ENCODE measurements at regions not wholly inside any gene's neighbourhood (a gene's known extent, or its start where the extent isn't known, plus 50 kb on each side); places are given as distances from the start of the nearest gene placed in this dataset.
"Not testable (repeated sequence)": the region's sequence is repeated elsewhere in the genome, so short reads cannot be mapped to it uniquely, and the experiment has no call there.

GRCh38 chr1:74943046-74943445 lies 191.1 kb upstream of the LHX8 start:
- no peaks in the 10 kb centered on the region for H3K4me1 ChIP-seq (ENCODE audit: control insufficient read depth, insufficient read depth, low read length, poor library complexity, severe bottlenecking)
- Mint-ChIP-seq H3K36me3 (no peaks in the 10 kb centered on the region), H3K27ac (no peak overlapping the region), H3K4me3 (no peak overlapping the region), H3K27me3 (no peaks in the 10 kb centered on the region), H3K9me3 (peaks cover 0 to 13% (median 7%) of the 10 kb centered on the region in 7 donors), H3K4me1 (no peaks in the 10 kb centered on the region)
- no peak overlapping the region for H3K4me3 ChIP-seq (ENCODE audit: low read depth, low read length)
- H3K27me3 ChIP-seq (ENCODE audit: control insufficient read depth, insufficient read depth, low read length), result no peaks in the 10 kb centered on the region
- no peaks in the 10 kb centered on the region for H3K9me3 ChIP-seq (ENCODE audit: control insufficient read depth in 2 of 2, low read length in 2 of 2)
- no peak for DNase-seq
- no peaks in the 10 kb centered on the region for H3K36me3 ChIP-seq (ENCODE audit: control insufficient read depth, insufficient read depth, low read length)
- no peak for ATAC-seq (ENCODE audit: low read depth in 2 of 2)
- no peak overlapping the region for H3K27ac ChIP-seq (ENCODE audit: insufficient read depth, low read length, poor library complexity, severe bottlenecking)

DNA sequence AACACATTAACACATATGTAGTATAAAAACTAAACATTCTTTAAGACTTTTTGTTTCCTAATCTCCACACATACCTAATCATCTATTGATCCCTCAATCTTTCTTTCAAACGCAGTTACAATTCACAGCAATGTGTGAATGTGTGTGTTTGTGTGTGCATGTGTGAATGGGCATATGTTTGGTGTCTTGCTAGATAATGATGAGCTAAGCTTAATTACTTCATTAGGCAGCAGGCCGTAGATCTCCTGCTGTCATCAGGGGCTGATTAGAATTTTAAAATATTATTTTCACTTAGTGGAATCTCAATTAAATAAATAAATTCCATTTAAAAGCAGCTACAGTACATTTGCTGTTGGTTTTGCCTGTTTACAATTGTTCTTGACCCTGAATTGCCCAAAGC lies 187.8 kb upstream of the LHX8 start:
- Mint-ChIP-seq H3K9me3 (peaks cover 0 to 12% (median 3%) of the 10 kb centered on the region in 7 donors), H3K4me3 (no peak overlapping the region), H3K27me3 (no peaks in the 10 kb centered on the region), H3K36me3 (no peaks in the 10 kb centered on the region), H3K27ac (no peak overlapping the region), H3K4me1 (no peaks in the 10 kb centered on the region)
- Histone ChIP-seq H3K36me3 (ENCODE audit: control insufficient read depth, insufficient read depth, low read length) (no peaks in the 10 kb centered on the region), H3K27me3 (ENCODE audit: control insufficient read depth, insufficient read depth, low read length) (no peaks in the 10 kb centered on the region), H3K4me3 (ENCODE audit: low read depth, low read length) (no peak overlapping the region), H3K27ac (ENCODE audit: insufficient read depth, low read length, poor library complexity, severe bottlenecking) (no peak overlapping the region), H3K9me3 (ENCODE audit: control insufficient read depth in 2 of 2, low read length in 2 of 2) (no peaks in the 10 kb centered on the region), H3K4me1 (ENCODE audit: control insufficient read depth, insufficient read depth, low read length, poor library complexity, severe bottlenecking) (no peaks in the 10 kb centered on the region)
- ATAC-seq (ENCODE audit: low read depth in 2 of 2) (no peak), DNase-seq (no peak)

DNA sequence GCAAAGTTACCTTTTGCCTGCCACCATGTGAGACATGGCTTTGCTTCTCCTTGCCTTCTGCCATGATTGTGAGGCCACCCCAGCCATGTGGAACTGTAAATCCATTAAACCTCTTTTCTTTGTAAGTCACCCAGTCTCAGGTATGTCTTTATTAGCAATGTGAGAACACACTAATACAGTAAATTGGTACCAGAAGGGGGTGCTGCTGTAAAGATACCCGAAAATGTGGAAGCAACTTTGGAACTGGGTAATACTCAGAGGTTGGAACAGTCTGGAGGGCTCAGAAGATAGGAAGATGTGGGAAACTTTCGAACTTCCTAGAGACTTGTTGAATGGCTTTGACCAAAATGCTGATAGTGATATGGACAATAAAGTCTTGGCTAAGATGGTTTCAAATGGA lies 184.8 kb upstream of the LHX8 start:
- not testable (repeated sequence) for H3K4me3 ChIP-seq (ENCODE audit: low read depth, low read length); H3K36me3 Mint-ChIP-seq; H3K9me3 ChIP-seq (ENCODE audit: control insufficient read depth in 2 of 2, low read length in 2 of 2); H3K4me1 Mint-ChIP-seq; H3K27me3 Mint-ChIP-seq; H3K27ac Mint-ChIP-seq; H3K4me3 Mint-ChIP-seq; H3K27ac ChIP-seq (ENCODE audit: insufficient read depth, low read length, poor library complexity, severe bottlenecking); DNase-seq; H3K36me3 ChIP-seq (ENCODE audit: control insufficient read depth, insufficient read depth, low read length); H3K27me3 ChIP-seq (ENCODE audit: control insufficient read depth, insufficient read depth, low read length); H3K4me1 ChIP-seq (ENCODE audit: control insufficient read depth, insufficient read depth, low read length, poor library complexity, severe bottlenecking); H3K9me3 Mint-ChIP-seq; ATAC-seq (ENCODE audit: low read depth in 2 of 2)

GRCh38 chr1:74951981-74952380 lies 182.2 kb upstream of the LHX8 start:
- not testable (repeated sequence) for H3K4me1 ChIP-seq (ENCODE audit: control insufficient read depth, insufficient read depth, low read length, poor library complexity, severe bottlenecking); H3K4me1 Mint-ChIP-seq; H3K27me3 ChIP-seq (ENCODE audit: control insufficient read depth, insufficient read depth, low read length); H3K27ac Mint-ChIP-seq; H3K9me3 ChIP-seq (ENCODE audit: control insufficient read depth in 2 of 2, low read length in 2 of 2); H3K27me3 Mint-ChIP-seq; H3K36me3 Mint-ChIP-seq; H3K4me3 ChIP-seq (ENCODE audit: low read depth, low read length); ATAC-seq (ENCODE audit: low read depth in 2 of 2); H3K36me3 ChIP-seq (ENCODE audit: control insufficient read depth, insufficient read depth, low read length); H3K4me3 Mint-ChIP-seq; H3K9me3 Mint-ChIP-seq; DNase-seq; H3K27ac ChIP-seq (ENCODE audit: insufficient read depth, low read length, poor library complexity, severe bottlenecking)

GRCh38 chr1:74952786-74953185 lies 181.4 kb upstream of the LHX8 start:
- peaks cover 0 to 5% (median 0%) of the 10 kb centered on the region in 7 donors for H3K9me3 Mint-ChIP-seq
- ATAC-seq (ENCODE audit: low read depth in 2 of 2) (no peak), DNase-seq (no peak)
- no peaks in the 10 kb centered on the region for H3K4me1 ChIP-seq (ENCODE audit: control insufficient read depth, insufficient read depth, low read length, poor library complexity, severe bottlenecking)
- no peaks in the 10 kb centered on the region for H3K27me3 Mint-ChIP-seq
- H3K27me3 ChIP-seq (ENCODE audit: control insufficient read depth, insufficient read depth, low read length), result no peaks in the 10 kb centered on the region
- no peaks in the 10 kb centered on the region for H3K4me1 Mint-ChIP-seq
- H3K36me3 Mint-ChIP-seq, result no peaks in the 10 kb centered on the region
- no peak overlapping the region for H3K4me3 ChIP-seq (ENCODE audit: low read depth, low read length)
- H3K27ac Mint-ChIP-seq, result no peak overlapping the region
- no peaks in the 10 kb centered on the region for H3K9me3 ChIP-seq (ENCODE audit: control insufficient read depth in 2 of 2, low read length in 2 of 2)
- no peak overlapping the region for H3K4me3 Mint-ChIP-seq
- no peaks in the 10 kb centered on the region for H3K36me3 ChIP-seq (ENCODE audit: control insufficient read depth, insufficient read depth, low read length)
- H3K27ac ChIP-seq (ENCODE audit: insufficient read depth, low read length, poor library complexity, severe bottlenecking), result no peak overlapping the region

- H3K27me3 Mint-ChIP-seq, result no peaks in the 10 kb centered on the region
- H3K27ac ChIP-seq (ENCODE audit: insufficient read depth, low read length, poor library complexity, severe bottlenecking), result no peak overlapping the region
- no peaks in the 10 kb centered on the region for H3K4me1 Mint-ChIP-seq
- H3K4me3 Mint-ChIP-seq, result no peak overlapping the region
- no peak for DNase-seq
- H3K4me1 ChIP-seq (ENCODE audit: control insufficient read depth, insufficient read depth, low read length, poor library complexity, severe bottlenecking), result no peaks in the 10 kb centered on the region
- no peak overlapping the region for H3K27ac Mint-ChIP-seq
- H3K36me3 ChIP-seq (ENCODE audit: control insufficient read depth, insufficient read depth, low read length), result no peaks in the 10 kb centered on the region
- no peaks in the 10 kb centered on the region for H3K27me3 ChIP-seq (ENCODE audit: control insufficient read depth, insufficient read depth, low read length)
- no peaks in the 10 kb centered on the region for H3K9me3 ChIP-seq (ENCODE audit: control insufficient read depth in 2 of 2, low read length in 2 of 2)
- H3K36me3 Mint-ChIP-seq, result no peaks in the 10 kb centered on the region
- no peak overlapping the region for H3K4me3 ChIP-seq (ENCODE audit: low read depth, low read length)
- no peak for ATAC-seq (ENCODE audit: low read depth in 2 of 2)
- peaks cover 0 to 5% (median 1%) of the 10 kb centered on the region in 7 donors for H3K9me3 Mint-ChIP-seq
Measured at GRCh38 chr1:74953622-74954021, 180.6 kb upstream of the LHX8 start.

DNA sequence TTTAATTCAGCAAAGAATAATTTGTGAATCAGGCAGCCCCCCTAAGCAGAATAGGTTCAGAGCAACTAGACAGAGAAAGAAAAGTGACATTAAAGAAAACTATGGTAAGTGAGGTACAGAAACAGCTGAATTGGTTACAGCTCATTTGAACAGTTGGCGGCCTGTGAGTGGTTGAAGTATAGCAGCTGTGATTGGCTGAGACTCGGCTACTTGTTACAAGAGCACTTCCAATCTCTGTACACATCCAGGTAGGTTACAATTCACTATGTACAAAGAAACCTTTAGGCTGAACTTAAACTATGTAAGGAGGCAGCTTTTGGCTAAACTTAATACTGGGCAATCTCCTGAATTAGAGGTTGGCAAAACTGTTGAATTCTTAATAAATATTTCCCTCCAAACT lies 171.1 kb upstream of the LHX8 start:
- H3K36me3 ChIP-seq (ENCODE audit: control insufficient read depth, insufficient read depth, low read length), result no peaks in the 10 kb centered on the region
- no peak overlapping the region for H3K27ac Mint-ChIP-seq
- H3K4me1 Mint-ChIP-seq, result no peaks in the 10 kb centered on the region
- H3K36me3 Mint-ChIP-seq, result no peaks in the 10 kb centered on the region
- no peak overlapping the region for H3K4me3 ChIP-seq (ENCODE audit: low read depth, low read length)
- H3K27me3 Mint-ChIP-seq, result no peaks in the 10 kb centered on the region
- ATAC-seq (ENCODE audit: low read depth in 2 of 2), result no peak
- H3K9me3 ChIP-seq (ENCODE audit: control insufficient read depth in 2 of 2, low read length in 2 of 2), result no peaks in the 10 kb centered on the region
- no peak overlapping the region for H3K27ac ChIP-seq (ENCODE audit: insufficient read depth, low read length, poor library complexity, severe bottlenecking)
- DNase-seq, result no peak
- H3K4me3 Mint-ChIP-seq, result no peak overlapping the region
- H3K9me3 Mint-ChIP-seq, result peaks cover 0 to 6% (median 1%) of the 10 kb centered on the region in 7 donors
- H3K4me1 ChIP-seq (ENCODE audit: control insufficient read depth, insufficient read depth, low read length, poor library complexity, severe bottlenecking), result no peaks in the 10 kb centered on the region
- H3K27me3 ChIP-seq (ENCODE audit: control insufficient read depth, insufficient read depth, low read length), result no peaks in the 10 kb centered on the region

GRCh38 chr1:74964508-74965102 lies 169.6 kb upstream of the LHX8 start:
- Mint-ChIP-seq H3K36me3 (no peaks in the 10 kb centered on the region), H3K27me3 (no peaks in the 10 kb centered on the region), H3K4me1 (no peaks in the 10 kb centered on the region), H3K27ac (no peak overlapping the region), H3K9me3 (peaks cover 0 to 6% (median 1%) of the 10 kb centered on the region in 7 donors), H3K4me3 (no peak overlapping the region)
- no peaks in the 10 kb centered on the region for H3K4me1 ChIP-seq (ENCODE audit: control insufficient read depth, insufficient read depth, low read length, poor library complexity, severe bottlenecking)
- H3K27me3 ChIP-seq (ENCODE audit: control insufficient read depth, insufficient read depth, low read length), result no peaks in the 10 kb centered on the region
- no peaks in the 10 kb centered on the region for H3K9me3 ChIP-seq (ENCODE audit: control insufficient read depth in 2 of 2, low read length in 2 of 2)
- ATAC-seq (ENCODE audit: low read depth in 2 of 2), result no peak
- no peaks in the 10 kb centered on the region for H3K36me3 ChIP-seq (ENCODE audit: control insufficient read depth, insufficient read depth, low read length)
- no peak overlapping the region for H3K4me3 ChIP-seq (ENCODE audit: low read depth, low read length)
- no peak for DNase-seq
- H3K27ac ChIP-seq (ENCODE audit: insufficient read depth, low read length, poor library complexity, severe bottlenecking), result no peak overlapping the region

All from CD4-positive, CD25-positive, alpha-beta regulatory T cell (primary cell).